ENCODE measurements at regions not wholly inside any gene's neighbourhood (a gene's known extent, or its start where the extent isn't known, plus 50 kb on each side); places are given as distances from the start of the nearest gene placed in this dataset.

- no peak for TF ChIP-seq POLR2AphosphoS5 (IDR thresholded peaks at IDR 0.05)
- no peak for TF ChIP-seq CTCF (IDR thresholded peaks at IDR 0.05)
- TF ChIP-seq POLR2A (IDR thresholded peaks at IDR 0.05), result no peak
- no peak for TF ChIP-seq EP300 (IDR thresholded peaks at IDR 0.05; ENCODE audit: low read depth)
Measured at GRCh38 chr18:78364388-78364960, 615.1 kb upstream of the SALL3 start.
